Activated T-helper 2 cell treated with anti-CD3 and anti-CD28 coated beads, Interferon-gamma antibody, Interleukin-2, Interleukin-4, amounts not matched to agents 10 μg/mL and 5 μg/mL and 100 μg/mL, durations not matched to agents 14 hours and 24 hours and 36 hours (primary cell): ENCODE measurements at regions not wholly inside any gene's neighbourhood (a gene's known extent, or its start where the extent isn't known, plus 50 kb on each side); places are given as distances from the start of the nearest gene placed in this dataset.

Experiments
- DNase-seq: peaks from one replicate; pipeline ENCODE4 v3.0.0; 2021; ENCODE audit warnings: low spot score
- H3K27ac Mint-ChIP-seq: one replicate; pipeline ENCODE4 v1.8.0; 2021; ENCODE audit warnings: mixed read lengths
- H3K27me3 Mint-ChIP-seq: one replicate; pipeline ENCODE4 v1.8.0; 2021; ENCODE audit warnings: low read depth, mixed read lengths
- H3K36me3 Mint-ChIP-seq: one replicate; pipeline ENCODE4 v1.8.0; 2021; ENCODE audit warnings: low read depth, mixed read lengths
- H3K4me1 Mint-ChIP-seq: one replicate; pipeline ENCODE4 v1.8.0; 2021; ENCODE audit warnings: low read depth, mixed read lengths
- H3K4me3 Mint-ChIP-seq: one replicate; pipeline ENCODE4 v1.8.0; 2021; ENCODE audit warnings: low read depth, mild to moderate bottlenecking, moderate library complexity, mixed read lengths
- H3K9me3 Mint-ChIP-seq: one replicate; pipeline ENCODE4 v1.8.0; 2021; ENCODE audit warnings: mixed read lengths
- intact Hi-C: fragments of 100-400 bp; cut with micrococcal nuclease; formaldehyde crosslinking; loops from one replicate; pipeline ENCODE4 v1.15.1; 2023

GRCh38 chr3:106920609-106921008 lies 456.6 kb upstream of the CCDC54 start:
- intact Hi-C loops = no loop called here
- Mint-ChIP-seq H3K9me3 (no peaks in the 10 kb centered on the region), H3K4me3 (no peak overlapping the region), H3K36me3 (no peaks in the 10 kb centered on the region), H3K4me1 (no peaks in the 10 kb centered on the region), H3K27ac (no peak overlapping the region), H3K27me3 (no peaks in the 10 kb centered on the region)
- DNase-seq = no peak

- H3K4me3 Mint-ChIP-seq = no peak overlapping the region
- DNase-seq = no peak
- no peaks in the 10 kb centered on the region for H3K36me3 Mint-ChIP-seq
- H3K4me1 Mint-ChIP-seq = no peaks in the 10 kb centered on the region
- no peak overlapping the region for H3K27ac Mint-ChIP-seq
- no peaks in the 10 kb centered on the region for H3K9me3 Mint-ChIP-seq
- H3K27me3 Mint-ChIP-seq = no peaks in the 10 kb centered on the region
- intact Hi-C loops = no loop called here
These were observed 448.2 kb upstream of the CCDC54 start for GRCh38 chr3:106929081-106929480.

GRCh38 chr3:106930086-106930485 lies 447.2 kb upstream of the CCDC54 start:
- intact Hi-C loops = no loop called here
- Mint-ChIP-seq H3K4me1 (no peaks in the 10 kb centered on the region), H3K27me3 (no peaks in the 10 kb centered on the region), H3K9me3 (no peaks in the 10 kb centered on the region), H3K4me3 (no peak overlapping the region), H3K27ac (no peak overlapping the region), H3K36me3 (no peaks in the 10 kb centered on the region)
- DNase-seq = no peak

DNA sequence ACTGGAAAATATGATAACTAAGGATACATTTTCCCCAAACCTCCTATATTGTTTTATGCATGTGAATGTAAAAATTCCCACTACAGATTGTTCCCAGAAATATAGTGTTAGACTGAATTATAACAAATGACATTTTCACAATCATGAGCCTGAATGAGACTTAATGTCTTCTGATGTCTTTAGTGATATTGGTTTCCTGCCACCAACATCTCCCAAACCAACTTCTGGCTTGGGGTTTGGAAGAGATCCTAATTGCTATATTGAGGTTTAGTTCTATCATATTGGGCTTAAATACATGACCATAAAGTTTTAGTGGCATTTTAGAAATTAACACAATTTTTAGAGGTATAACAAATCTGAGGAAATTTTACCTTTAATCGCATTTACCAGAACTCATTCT lies 445.3 kb upstream of the CCDC54 start:
- intact Hi-C loops = no loop called here
- no peaks in the 10 kb centered on the region for H3K4me1 Mint-ChIP-seq
- no peak overlapping the region for H3K27ac Mint-ChIP-seq
- DNase-seq = no peak
- no peak overlapping the region for H3K4me3 Mint-ChIP-seq
- H3K36me3 Mint-ChIP-seq = no peaks in the 10 kb centered on the region
- H3K9me3 Mint-ChIP-seq = no peaks in the 10 kb centered on the region
- no peaks in the 10 kb centered on the region for H3K27me3 Mint-ChIP-seq

DNA sequence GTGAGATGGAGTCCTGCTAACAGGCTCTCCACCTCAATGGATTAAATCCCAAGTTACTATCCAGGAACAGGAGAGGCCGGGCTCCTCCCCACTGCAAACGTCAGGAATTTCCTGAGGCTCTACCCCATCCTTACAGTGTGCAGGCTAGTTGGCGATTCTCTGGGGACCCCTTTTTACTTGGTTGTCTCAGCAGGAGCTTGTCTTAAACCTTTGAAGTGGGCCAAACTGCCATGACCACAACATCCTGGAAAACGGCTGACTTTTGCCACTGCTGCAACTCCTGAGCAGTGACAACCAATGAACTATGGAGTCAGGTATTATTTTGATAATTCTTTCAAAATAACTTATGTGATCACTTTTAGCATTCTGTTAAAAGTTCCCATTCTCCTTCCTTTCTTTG lies 440.9 kb upstream of the CCDC54 start:
- DNase-seq = no peak
- Mint-ChIP-seq H3K9me3 (no peaks in the 10 kb centered on the region), H3K36me3 (no peaks in the 10 kb centered on the region), H3K4me1 (no peaks in the 10 kb centered on the region), H3K4me3 (no peak overlapping the region), H3K27ac (no peak overlapping the region), H3K27me3 (no peaks in the 10 kb centered on the region)
- intact Hi-C loops = no loop called here

GRCh38 chr3:106942051-106942450 lies 435.2 kb upstream of the CCDC54 start:
- Mint-ChIP-seq H3K27ac (no peak overlapping the region), H3K9me3 (no peaks in the 10 kb centered on the region), H3K4me3 (no peak overlapping the region), H3K4me1 (no peaks in the 10 kb centered on the region), H3K27me3 (no peaks in the 10 kb centered on the region), H3K36me3 (no peaks in the 10 kb centered on the region)
- DNase-seq = no peak
- intact Hi-C loops = no loop called here

DNA sequence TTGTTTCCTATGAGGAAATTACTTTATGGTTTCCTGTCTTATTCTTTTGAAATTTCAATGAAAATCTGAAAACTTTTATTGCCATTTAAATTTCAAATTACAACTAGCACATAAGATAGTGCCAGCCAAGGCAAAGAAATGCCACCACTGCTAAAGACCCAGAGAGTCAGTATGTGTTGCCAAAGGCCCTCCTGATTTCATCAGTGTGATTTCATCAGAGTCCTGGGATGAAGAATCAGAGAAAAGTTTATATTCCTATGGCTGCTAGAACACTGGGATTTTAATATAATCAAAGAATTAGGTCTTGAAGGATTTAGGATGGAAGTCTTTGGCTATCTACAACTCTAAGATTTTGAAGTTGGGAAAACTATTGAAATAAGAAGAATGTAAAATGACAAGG lies 434.2 kb upstream of the CCDC54 start:
- intact Hi-C loops = no loop called here
- Mint-ChIP-seq H3K4me1 (no peaks in the 10 kb centered on the region), H3K4me3 (no peak overlapping the region), H3K36me3 (no peaks in the 10 kb centered on the region), H3K27ac (no peak overlapping the region), H3K9me3 (no peaks in the 10 kb centered on the region), H3K27me3 (no peaks in the 10 kb centered on the region)
- DNase-seq = no peak

DNA sequence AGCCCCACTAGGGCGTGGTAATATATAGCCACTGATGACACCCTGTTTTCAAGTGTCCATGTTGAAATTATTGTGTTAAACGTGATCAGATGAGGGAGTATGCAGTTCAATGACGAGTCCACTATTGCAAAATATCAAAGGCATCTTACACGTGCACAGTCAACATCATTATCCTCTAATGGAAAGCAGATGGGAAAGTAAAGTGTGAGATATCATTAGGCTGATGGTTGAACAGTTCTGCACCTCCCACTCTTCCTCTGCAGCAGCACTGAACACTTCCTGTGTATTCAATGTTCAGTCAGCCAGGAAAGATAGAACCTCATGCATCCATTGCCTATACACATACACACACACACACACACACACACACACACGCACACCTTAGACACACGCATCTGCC lies 431.8 kb upstream of the CCDC54 start:
- Mint-ChIP-seq H3K4me3 (no peak overlapping the region), H3K36me3 (no peaks in the 10 kb centered on the region)

GRCh38 chr3:106946866-106947265 lies 430.4 kb upstream of the CCDC54 start:
- Mint-ChIP-seq H3K27me3 (no peaks in the 10 kb centered on the region), H3K4me3 (no peak overlapping the region), H3K36me3 (no peaks in the 10 kb centered on the region), H3K27ac (no peak overlapping the region), H3K4me1 (no peaks in the 10 kb centered on the region), H3K9me3 (no peaks in the 10 kb centered on the region)
- DNase-seq = no peak
- intact Hi-C loops = no loop called here

More for the DNA sequence above, 431.8 kb upstream of the CCDC54 start:
- DNase-seq = no peak
- Mint-ChIP-seq H3K9me3 (no peaks in the 10 kb centered on the region), H3K27me3 (no peaks in the 10 kb centered on the region), H3K4me1 (no peaks in the 10 kb centered on the region), H3K27ac (no peak overlapping the region)
- intact Hi-C loops = no loop called here

DNA sequence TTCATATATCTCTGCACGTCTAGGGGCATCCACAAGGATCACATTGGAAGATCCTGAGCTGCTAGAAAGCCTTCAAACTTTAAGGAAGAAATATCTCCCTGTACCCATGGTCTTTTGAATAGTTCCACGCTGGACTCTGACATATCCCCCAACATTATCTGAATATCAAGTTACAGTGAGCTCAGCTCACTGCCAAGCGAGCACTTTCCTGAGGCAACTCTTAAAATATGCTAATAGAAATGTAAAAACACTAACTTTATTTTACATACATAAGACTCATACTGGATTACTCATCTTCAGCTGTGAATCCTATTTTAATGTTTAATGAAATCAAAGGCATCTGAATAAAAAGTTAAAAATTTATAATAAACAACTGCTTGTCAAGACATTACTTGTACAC lies 420.2 kb upstream of the CCDC54 start:
- H3K27ac Mint-ChIP-seq = no peak overlapping the region
- intact Hi-C loops = no loop called here
- DNase-seq = no peak
- H3K9me3 Mint-ChIP-seq = no peaks in the 10 kb centered on the region
- no peaks in the 10 kb centered on the region for H3K4me1 Mint-ChIP-seq
- H3K4me3 Mint-ChIP-seq = no peak overlapping the region
- no peaks in the 10 kb centered on the region for H3K27me3 Mint-ChIP-seq
- H3K36me3 Mint-ChIP-seq = no peaks in the 10 kb centered on the region

DNA sequence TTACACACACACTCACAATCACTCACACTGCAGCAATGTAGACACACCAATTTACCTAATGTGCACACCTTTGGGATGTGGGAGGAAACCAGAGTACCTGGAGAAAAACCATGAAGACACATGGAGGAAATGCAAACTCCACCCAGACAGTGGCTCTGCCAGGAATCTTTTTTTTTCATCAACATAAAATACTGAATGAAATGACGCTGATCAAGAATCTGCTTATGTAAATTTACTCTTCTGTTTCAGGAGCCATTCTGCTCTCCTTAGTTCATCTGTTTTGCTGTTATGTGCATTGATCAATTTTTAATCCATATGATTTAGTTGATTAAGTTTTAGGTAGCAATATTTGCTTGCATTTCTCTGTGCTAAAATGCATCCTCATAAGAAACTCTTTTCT lies 414.2 kb upstream of the CCDC54 start:
- Mint-ChIP-seq H3K36me3 (no peaks in the 10 kb centered on the region), H3K27ac (no peak overlapping the region), H3K27me3 (no peaks in the 10 kb centered on the region), H3K9me3 (no peaks in the 10 kb centered on the region), H3K4me3 (no peak overlapping the region), H3K4me1 (no peaks in the 10 kb centered on the region)
- intact Hi-C loops = no loop called here
- DNase-seq = no peak

DNA sequence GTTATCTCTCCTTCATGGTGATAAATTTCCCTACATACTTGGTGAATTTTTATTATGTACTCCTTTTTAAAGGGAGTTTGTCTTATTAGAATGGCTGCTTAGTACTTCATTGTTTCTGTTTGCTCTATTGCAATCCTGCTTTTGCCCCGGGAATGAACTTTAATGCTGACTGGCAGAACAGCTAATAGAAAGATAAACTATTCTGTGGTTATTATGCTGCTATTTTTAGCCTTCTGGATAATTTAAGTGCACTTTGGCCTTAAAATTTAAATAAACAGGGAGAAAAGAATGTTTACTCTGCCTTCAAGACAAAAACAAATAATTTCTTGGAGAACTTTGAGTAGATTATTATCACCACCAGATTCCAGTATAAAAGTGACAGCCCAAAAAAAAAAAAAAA lies 413.8 kb upstream of the CCDC54 start:
- H3K27ac Mint-ChIP-seq = no peak overlapping the region
- intact Hi-C loops = no loop called here
- DNase-seq = no peak
- no peaks in the 10 kb centered on the region for H3K27me3 Mint-ChIP-seq
- H3K4me1 Mint-ChIP-seq = no peaks in the 10 kb centered on the region
- no peaks in the 10 kb centered on the region for H3K9me3 Mint-ChIP-seq
- H3K4me3 Mint-ChIP-seq = no peak overlapping the region
- no peaks in the 10 kb centered on the region for H3K36me3 Mint-ChIP-seq

- no peaks in the 10 kb centered on the region for H3K27me3 Mint-ChIP-seq
- H3K4me1 Mint-ChIP-seq = no peaks in the 10 kb centered on the region
- no peaks in the 10 kb centered on the region for H3K36me3 Mint-ChIP-seq
- H3K9me3 Mint-ChIP-seq = no peaks in the 10 kb centered on the region
- intact Hi-C loops = no loop called here
- H3K4me3 Mint-ChIP-seq = no peak overlapping the region
- DNase-seq = no peak
- H3K27ac Mint-ChIP-seq = no peak overlapping the region
These were observed 411.9 kb upstream of the CCDC54 start for GRCh38 chr3:106965307-106965706.

GRCh38 chr3:106969596-106969995 lies 407.6 kb upstream of the CCDC54 start:
- Mint-ChIP-seq H3K27ac (no peak overlapping the region), H3K36me3 (no peaks in the 10 kb centered on the region), H3K9me3 (no peaks in the 10 kb centered on the region), H3K4me3 (no peak overlapping the region), H3K4me1 (no peaks in the 10 kb centered on the region), H3K27me3 (no peaks in the 10 kb centered on the region)
- intact Hi-C loops = no loop called here
- DNase-seq = no peak
